SK-N-SH treated with all-trans-retinoic acid at 6 μM for 48 hours (cell line): ENCODE measurements at regions not wholly inside any gene's neighbourhood (a gene's known extent, or its start where the extent isn't known, plus 50 kb on each side); places are given as distances from the start of the nearest gene placed in this dataset.

Experiments used
- ATAC-seq: fragments of 200-7000 bp; cut with Tn5 transposase; 3 replicates; pipeline ENCODE4 v1.9.1; 2020; ENCODE audit warnings: mild to moderate bottlenecking, moderate library complexity
- ARNTL ChIP-seq: fragments of 450-650 bp; formaldehyde crosslinking; IDR thresholded peaks from 2 replicates; pipeline ENCODE4 v1.5.0; 2020; ENCODE audit warnings: low read depth, mild to moderate bottlenecking, moderate library complexity, borderline replicate concordance
- BACH2 ChIP-seq: fragments of 250-450 bp; sonication (Bioruptor Pico); IDR thresholded peaks from 2 replicates; pipeline ENCODE4 v1.9.0; 2021; ENCODE audit warnings: mild to moderate bottlenecking, borderline replicate concordance
- CSDC2 ChIP-seq: fragments of 250-450 bp; sonication (Bioruptor Pico); IDR thresholded peaks from 2 replicates; pipeline ENCODE4 v1.5.0; 2020; ENCODE audit warnings: mild to moderate bottlenecking, moderate library complexity
- ESRRG ChIP-seq: fragments of 250-450 bp; sonication (Bioruptor Pico); IDR thresholded peaks from 2 replicates; pipeline ENCODE4 v1.6.1; 2021; ENCODE audit warnings: mild to moderate bottlenecking
- GLIS3 ChIP-seq: fragments of 250-450 bp; sonication (Bioruptor Pico); IDR thresholded peaks from 2 replicates; pipeline ENCODE4 v1.5.0; 2020; ENCODE audit warnings: mild to moderate bottlenecking, moderate library complexity
- ISL1 ChIP-seq: fragments of 250-450 bp; sonication (Bioruptor Pico); IDR thresholded peaks from 2 replicates; pipeline ENCODE4 v2.1.2; 2022; ENCODE audit warnings: mild to moderate bottlenecking, moderate library complexity
- OSR1 ChIP-seq: fragments of 250-450 bp; sonication (Bioruptor Pico); IDR thresholded peaks from 2 replicates; pipeline ENCODE4 v1.8.0; 2022; ENCODE audit warnings: moderate library complexity, mild to moderate bottlenecking, inconsistent platforms
- PATZ1 ChIP-seq: fragments of 250-450 bp; sonication (Bioruptor Pico); IDR thresholded peaks from 2 replicates; pipeline ENCODE4 v1.8.0; 2020; ENCODE audit warnings: mild to moderate bottlenecking, moderate library complexity, borderline replicate concordance
- PPARA ChIP-seq: fragments of 250-450 bp; sonication (Bioruptor Pico); IDR thresholded peaks from 2 replicates; pipeline ENCODE4 v1.5.0; 2020; ENCODE audit warnings: mild to moderate bottlenecking, borderline replicate concordance
- RARB ChIP-seq: fragments of 250-450 bp; sonication (Bioruptor Pico); IDR thresholded peaks from 2 replicates; pipeline ENCODE4 v1.8.0; 2021; ENCODE audit warnings: mild to moderate bottlenecking, moderate library complexity
- SNAI2 ChIP-seq: fragments of 250-450 bp; sonication (Bioruptor Pico); IDR thresholded peaks from 2 replicates; pipeline ENCODE4 v1.5.0; 2020; ENCODE audit warnings: mild to moderate bottlenecking, moderate library complexity
- ZC3H10 ChIP-seq: fragments of 250-450 bp; sonication (Bioruptor Pico); IDR thresholded peaks from 2 replicates; pipeline ENCODE4 v1.5.1; 2021; ENCODE audit warnings: mild to moderate bottlenecking, moderate library complexity
- ZFP3 ChIP-seq: fragments of 250-450 bp; sonication (Bioruptor Pico); IDR thresholded peaks from 2 replicates; pipeline ENCODE4 v1.5.0; 2020; ENCODE audit warnings: mild to moderate bottlenecking, moderate library complexity
- ZFP30 ChIP-seq: fragments of 450-650 bp; formaldehyde crosslinking; IDR thresholded peaks from 2 replicates; pipeline ENCODE4 v1.5.0; 2022; ENCODE audit warnings: mild to moderate bottlenecking, moderate library complexity
- ZNF565 ChIP-seq: fragments of 450-650 bp; formaldehyde crosslinking; conservative IDR thresholded peaks from 2 replicates; pipeline ENCODE4 v1.5.0; 2020; ENCODE audit warnings: low read depth, mild to moderate bottlenecking, moderate library complexity
- ZNF70 ChIP-seq: fragments of 450-650 bp; formaldehyde crosslinking; IDR thresholded peaks from 2 replicates; pipeline ENCODE4 v1.5.0; 2020; ENCODE audit warnings: mild to moderate bottlenecking, moderate library complexity
- ZNF8 ChIP-seq: fragments of 450-650 bp; formaldehyde crosslinking; IDR thresholded peaks from 2 replicates; pipeline ENCODE4 v1.5.0; 2020; ENCODE audit warnings: mild to moderate bottlenecking, moderate library complexity
- TF ChIP-seq, protein P1 (sequence below): fragments of 250-450 bp; sonication (Bioruptor Pico); IDR thresholded peaks from 2 replicates; pipeline ENCODE4 v1.5.1; 2020; ENCODE audit warnings: low read depth, mild to moderate bottlenecking, moderate library complexity
- TF ChIP-seq, protein P2 (sequence below): fragments of 250-450 bp; sonication (Bioruptor Pico); IDR thresholded peaks from 2 replicates; pipeline ENCODE4 v1.5.1; 2021; ENCODE audit warnings: mild to moderate bottlenecking, moderate library complexity
- TF ChIP-seq, protein P3 (sequence below): fragments of 250-450 bp; sonication (Bioruptor Pico); IDR thresholded peaks from 2 replicates; pipeline ENCODE4 v1.8.0; 2021; ENCODE audit warnings: low read depth, mild to moderate bottlenecking, moderate library complexity, borderline replicate concordance

- no peak for TF ChIP-seq RARB (CRISPR knock-in tag)
- TF ChIP-seq PPARA (CRISPR knock-in tag): no peak
- no peak for TF ChIP-seq ZC3H10 (CRISPR knock-in tag)
- TF ChIP-seq GLIS3 (CRISPR knock-in tag): no peak
- no peak for TF ChIP-seq CSDC2
- no peak for TF ChIP-seq ZNF70
- TF ChIP-seq ISL1 (CRISPR knock-in tag): no peak
- TF ChIP-seq SNAI2 (CRISPR knock-in tag): no peak
- TF ChIP-seq BACH2 (CRISPR knock-in tag): no peak
- TF ChIP-seq ARNTL (CRISPR knock-in tag): no peak
- TF ChIP-seq, protein P1, sequence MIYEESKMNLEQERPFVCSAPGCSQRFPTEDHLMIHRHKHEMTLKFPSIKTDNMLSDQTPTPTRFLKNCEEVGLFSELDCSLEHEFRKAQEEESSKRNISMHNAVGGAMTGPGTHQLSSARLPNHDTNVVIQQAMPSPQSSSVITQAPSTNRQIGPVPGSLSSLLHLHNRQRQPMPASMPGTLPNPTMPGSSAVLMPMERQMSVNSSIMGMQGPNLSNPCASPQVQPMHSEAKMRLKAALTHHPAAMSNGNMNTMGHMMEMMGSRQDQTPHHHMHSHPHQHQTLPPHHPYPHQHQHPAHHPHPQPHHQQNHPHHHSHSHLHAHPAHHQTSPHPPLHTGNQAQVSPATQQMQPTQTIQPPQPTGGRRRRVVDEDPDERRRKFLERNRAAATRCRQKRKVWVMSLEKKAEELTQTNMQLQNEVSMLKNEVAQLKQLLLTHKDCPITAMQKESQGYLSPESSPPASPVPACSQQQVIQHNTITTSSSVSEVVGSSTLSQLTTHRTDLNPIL: no peak
- TF ChIP-seq ZFP30 (CRISPR knock-in tag): no peak
These were observed 299.9 kb upstream of the IRX2 start for GRCh38 chr5:3051400-3051799.

DNA sequence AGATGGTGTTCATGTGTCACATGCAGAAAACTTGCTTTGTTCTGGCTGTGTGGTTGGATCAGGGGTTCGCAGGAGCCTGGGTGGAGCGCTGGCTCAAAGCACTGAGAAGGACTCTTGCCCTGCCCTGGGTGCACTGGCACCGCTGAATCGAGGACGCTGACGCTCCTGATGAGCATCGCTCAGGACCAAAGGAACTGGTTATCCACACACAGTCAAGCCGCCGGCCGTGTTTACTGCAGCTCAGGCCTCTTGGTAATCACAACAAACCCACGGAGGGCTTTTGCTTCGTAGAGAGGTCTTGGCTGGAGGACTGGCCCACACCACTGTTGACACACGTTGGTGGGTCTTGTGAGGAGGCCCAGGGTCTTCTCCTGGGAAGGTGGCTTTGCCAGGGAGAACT lies 299.4 kb upstream of the IRX2 start:
- TF ChIP-seq PPARA (CRISPR knock-in tag) (no peak), ZNF565 (CRISPR knock-in tag) (no peak), BACH2 (CRISPR knock-in tag) (no peak), ISL1 (CRISPR knock-in tag) (no peak), ZNF70 (no peak), PATZ1 (CRISPR knock-in tag) (no peak), ZFP30 (CRISPR knock-in tag) (no peak)
- TF ChIP-seq, protein P1: no peak
- TF ChIP-seq, all 23 proteins: peak for 0
- no peak for ATAC-seq

More at GRCh38 chr5:3051400-3051799, 299.9 kb upstream of the IRX2 start:
- no peak for ATAC-seq

- no peak for ATAC-seq
- TF ChIP-seq ZC3H10 (CRISPR knock-in tag) (no peak), ZNF8 (CRISPR knock-in tag) (no peak), ESRRG (CRISPR knock-in tag) (no peak), ISL1 (CRISPR knock-in tag) (no peak), OSR1 (no peak), SNAI2 (CRISPR knock-in tag) (no peak), CSDC2 (no peak), ZFP3 (CRISPR knock-in tag) (no peak)
- TF ChIP-seq, protein P1: no peak
- TF ChIP-seq, protein P2, sequence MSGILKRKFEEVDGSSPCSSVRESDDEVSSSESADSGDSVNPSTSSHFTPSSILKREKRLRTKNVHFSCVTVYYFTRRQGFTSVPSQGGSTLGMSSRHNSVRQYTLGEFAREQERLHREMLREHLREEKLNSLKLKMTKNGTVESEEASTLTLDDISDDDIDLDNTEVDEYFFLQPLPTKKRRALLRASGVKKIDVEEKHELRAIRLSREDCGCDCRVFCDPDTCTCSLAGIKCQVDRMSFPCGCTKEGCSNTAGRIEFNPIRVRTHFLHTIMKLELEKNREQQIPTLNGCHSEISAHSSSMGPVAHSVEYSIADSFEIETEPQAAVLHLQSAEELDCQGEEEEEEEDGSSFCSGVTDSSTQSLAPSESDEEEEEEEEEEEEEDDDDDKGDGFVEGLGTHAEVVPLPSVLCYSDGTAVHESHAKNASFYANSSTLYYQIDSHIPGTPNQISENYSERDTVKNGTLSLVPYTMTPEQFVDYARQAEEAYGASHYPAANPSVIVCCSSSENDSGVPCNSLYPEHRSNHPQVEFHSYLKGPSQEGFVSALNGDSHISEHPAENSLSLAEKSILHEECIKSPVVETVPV (CRISPR knock-in tag): no peak
- TF ChIP-seq, protein P3, sequence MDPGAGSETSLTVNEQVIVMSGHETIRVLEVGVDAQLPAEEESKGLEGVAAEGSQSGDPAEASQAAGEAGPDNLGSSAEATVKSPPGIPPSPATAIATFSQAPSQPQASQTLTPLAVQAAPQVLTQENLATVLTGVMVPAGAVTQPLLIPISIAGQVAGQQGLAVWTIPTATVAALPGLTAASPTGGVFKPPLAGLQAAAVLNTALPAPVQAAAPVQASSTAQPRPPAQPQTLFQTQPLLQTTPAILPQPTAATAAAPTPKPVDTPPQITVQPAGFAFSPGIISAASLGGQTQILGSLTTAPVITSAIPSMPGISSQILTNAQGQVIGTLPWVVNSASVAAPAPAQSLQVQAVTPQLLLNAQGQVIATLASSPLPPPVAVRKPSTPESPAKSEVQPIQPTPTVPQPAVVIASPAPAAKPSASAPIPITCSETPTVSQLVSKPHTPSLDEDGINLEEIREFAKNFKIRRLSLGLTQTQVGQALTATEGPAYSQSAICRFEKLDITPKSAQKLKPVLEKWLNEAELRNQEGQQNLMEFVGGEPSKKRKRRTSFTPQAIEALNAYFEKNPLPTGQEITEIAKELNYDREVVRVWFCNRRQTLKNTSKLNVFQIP (CRISPR knock-in tag): no peak
These were observed 297.8 kb upstream of the IRX2 start for GRCh38 chr5:3049261-3049660.
